AG04449 (cell line): ENCODE measurements at regions not wholly inside any gene's neighbourhood (a gene's known extent, or its start where the extent isn't known, plus 50 kb on each side); places are given as distances from the start of the nearest gene placed in this dataset.
"Not testable (repeated sequence)": the region's sequence is repeated elsewhere in the genome, so short reads cannot be mapped to it uniquely, and the experiment has no call there.

Experiments
- CTCF ChIA-PET: fragments of 350-600 bp; formaldehyde crosslinking; extraction: SDS; loops from one replicate; lab custom pipeline; 2021; ENCODE audit warnings: antibody characterized with exemption; lab: Yijun Ruan, JAX
- POLR2A ChIA-PET: fragments of 400-600, 350-600 bp; formaldehyde crosslinking; extraction: SDS; loops from one replicate; lab custom pipeline; 2020; ENCODE audit warnings: antibody characterized with exemption, inconsistent platforms; lab: Yijun Ruan, JAX
- DNase-seq: peaks from one replicate; pipeline ENCODE4 v3.0.0-alpha.2; 2010; ENCODE audit warnings: low read depth, low spot score
- H3K4me3 ChIP-seq: 2 replicates; pipeline ENCODE4 v1.5.1; 2011; ENCODE audit warnings: low read depth, mild to moderate bottlenecking, control low read depth, low read length
- TF ChIP-seq, protein P1 (sequence below): IDR thresholded peaks from one replicate; pipeline ENCODE4 v1.5.1; 2011; ENCODE audit warnings: mild to moderate bottlenecking, moderate library complexity, low read length, control low read depth, inconsistent platforms; ENCODE audit not compliant: insufficient read depth; ENCODE audit errors: missing control alignments

DNA sequence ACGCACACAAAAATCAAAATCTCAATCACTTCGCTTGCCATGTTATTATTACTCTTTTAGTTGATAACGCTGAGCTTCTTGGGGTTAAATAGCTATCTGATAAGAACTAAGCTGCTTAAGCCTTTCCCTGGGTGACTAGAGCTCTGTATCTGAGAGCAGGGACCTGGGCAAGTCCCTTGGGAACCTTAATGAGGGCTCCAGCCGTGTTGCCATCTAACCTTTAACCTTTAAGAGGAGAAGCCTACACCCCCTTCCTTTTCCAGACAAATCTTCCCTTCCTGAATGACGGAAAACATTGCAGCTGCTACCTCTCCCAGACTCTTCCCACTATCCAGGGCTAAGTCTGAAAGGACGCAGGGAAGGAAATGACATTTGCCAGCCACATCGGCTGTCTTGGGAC is 216.5 kb upstream of the RAI14 start:
- no peak for DNase-seq
- CTCF ChIA-PET: interaction anchor here (1.4 kb wide), 1 partner anchor 14 kb away, joined by 6 read pairs; no protein-coding TSS in a partner anchor
- TF ChIP-seq, protein P1, sequence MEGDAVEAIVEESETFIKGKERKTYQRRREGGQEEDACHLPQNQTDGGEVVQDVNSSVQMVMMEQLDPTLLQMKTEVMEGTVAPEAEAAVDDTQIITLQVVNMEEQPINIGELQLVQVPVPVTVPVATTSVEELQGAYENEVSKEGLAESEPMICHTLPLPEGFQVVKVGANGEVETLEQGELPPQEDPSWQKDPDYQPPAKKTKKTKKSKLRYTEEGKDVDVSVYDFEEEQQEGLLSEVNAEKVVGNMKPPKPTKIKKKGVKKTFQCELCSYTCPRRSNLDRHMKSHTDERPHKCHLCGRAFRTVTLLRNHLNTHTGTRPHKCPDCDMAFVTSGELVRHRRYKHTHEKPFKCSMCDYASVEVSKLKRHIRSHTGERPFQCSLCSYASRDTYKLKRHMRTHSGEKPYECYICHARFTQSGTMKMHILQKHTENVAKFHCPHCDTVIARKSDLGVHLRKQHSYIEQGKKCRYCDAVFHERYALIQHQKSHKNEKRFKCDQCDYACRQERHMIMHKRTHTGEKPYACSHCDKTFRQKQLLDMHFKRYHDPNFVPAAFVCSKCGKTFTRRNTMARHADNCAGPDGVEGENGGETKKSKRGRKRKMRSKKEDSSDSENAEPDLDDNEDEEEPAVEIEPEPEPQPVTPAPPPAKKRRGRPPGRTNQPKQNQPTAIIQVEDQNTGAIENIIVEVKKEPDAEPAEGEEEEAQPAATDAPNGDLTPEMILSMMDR: no peak
- POLR2A ChIA-PET: no interaction called here
- H3K4me3 ChIP-seq: no peak overlapping the region

DNA sequence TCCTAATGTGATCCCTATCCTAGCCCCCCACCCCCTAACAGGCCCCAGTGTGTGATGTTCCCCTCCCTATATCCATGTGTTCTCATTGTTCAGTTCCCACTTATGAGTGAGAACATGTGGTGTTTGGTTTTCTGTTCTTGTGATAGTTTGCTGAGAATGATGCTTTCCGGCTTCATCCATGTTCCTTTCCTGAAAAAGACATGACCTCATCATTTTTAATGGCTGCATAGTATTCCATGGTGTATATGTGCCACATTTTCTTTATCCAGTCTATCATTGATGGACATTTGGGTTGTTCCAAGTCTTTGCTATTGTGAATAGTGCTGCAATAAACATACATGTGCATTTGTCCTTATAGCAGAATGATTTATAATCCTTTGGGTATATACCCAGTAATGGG is 214.4 kb upstream of the RAI14 start:
- CTCF ChIA-PET: interaction anchor here (1.5 kb wide), 1 partner anchor 10 kb away, joined by 7 read pairs; no protein-coding TSS in a partner anchor
- DNase-seq, POLR2A ChIA-PET, H3K4me3 ChIP-seq: not testable (repeated sequence)

DNA sequence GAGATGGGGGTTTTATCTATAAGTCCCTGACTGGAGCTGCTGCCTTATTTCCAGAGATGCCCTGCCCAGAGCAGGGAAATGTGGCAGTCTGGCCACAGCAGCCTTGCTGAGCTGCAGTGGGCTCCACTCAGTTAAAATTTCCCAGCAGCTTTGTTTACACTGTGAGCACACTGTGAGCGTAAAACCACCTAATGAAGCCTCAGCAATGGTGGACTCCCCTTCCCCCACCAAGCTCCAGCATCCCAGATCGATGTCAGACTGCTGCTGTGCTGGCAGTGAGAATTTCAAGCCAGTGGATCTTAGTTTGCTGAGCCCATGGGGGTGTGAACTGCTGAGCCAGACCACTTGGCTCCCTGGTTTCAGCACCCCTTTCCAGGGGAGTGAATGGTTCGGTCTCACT is 208.7 kb upstream of the RAI14 start:
- ChIA-PET POLR2A (no interaction called here), CTCF (interaction anchor here (1.2 to 3.1 kb wide), 3 partner anchors 10 to 451 kb away, joined by 4 to 18 read pairs (median 4); no protein-coding TSS in a partner anchor)
- DNase-seq: no peak
- H3K4me3 ChIP-seq: no peak overlapping the region
- TF ChIP-seq, protein P1: no peak

DNA sequence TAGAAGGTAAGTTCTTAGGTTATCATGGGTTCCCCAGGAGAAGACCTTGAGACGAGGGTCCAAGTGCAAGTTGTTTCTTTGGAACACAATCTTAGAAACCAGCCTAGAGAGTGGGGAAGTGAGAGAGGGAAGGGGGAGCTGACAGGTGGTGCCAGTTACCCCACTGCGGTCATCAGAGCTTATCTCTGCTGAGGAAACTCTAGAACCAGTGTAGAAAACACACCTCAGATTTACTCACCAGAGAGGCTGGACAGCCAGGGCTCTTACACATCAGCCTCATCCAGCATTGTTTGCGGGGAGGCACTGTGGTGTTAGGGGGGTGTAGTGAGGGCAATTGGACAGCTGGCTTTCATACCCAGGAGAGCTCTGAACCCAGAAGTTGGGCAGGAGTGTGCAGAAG is 206.5 kb upstream of the RAI14 start:
- DNase-seq: no peak
- CTCF ChIA-PET: interaction anchor here (3.1 kb wide), 1 partner anchor 453 kb away, joined by 18 read pairs; no protein-coding TSS in a partner anchor

DNA sequence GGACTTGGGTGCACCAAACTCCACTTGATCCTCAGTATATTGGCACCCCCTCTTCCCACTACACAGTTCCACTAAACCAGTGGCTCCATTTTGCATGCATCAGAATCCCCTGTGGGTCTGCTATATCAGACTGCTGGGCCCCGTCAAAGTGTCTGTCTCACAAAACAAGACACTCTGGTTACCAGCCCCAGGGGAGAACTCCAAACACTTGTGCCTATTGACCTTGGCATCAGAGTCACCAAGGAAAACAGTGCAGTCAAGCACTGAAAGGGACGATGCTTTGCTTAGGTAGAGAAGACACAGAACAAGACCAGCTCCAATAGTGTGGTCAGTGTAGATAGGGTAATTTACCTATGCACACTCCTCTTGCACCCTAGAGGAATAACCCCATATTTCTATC is 205.8 kb upstream of the RAI14 start:
- TF ChIP-seq, protein P1: no peak
- DNase-seq: no peak
- ChIA-PET POLR2A (no interaction called here), CTCF (interaction anchor here (1.6 to 3.1 kb wide), 3 partner anchors 17 to 454 kb away, joined by 5 to 18 read pairs (median 6); no protein-coding TSS in a partner anchor)
- no peak overlapping the region for H3K4me3 ChIP-seq

More for the DNA sequence above, 206.5 kb upstream of the RAI14 start:
- TF ChIP-seq, protein P1: no peak
- H3K4me3 ChIP-seq: no peak overlapping the region
- POLR2A ChIA-PET: no interaction called here

DNA sequence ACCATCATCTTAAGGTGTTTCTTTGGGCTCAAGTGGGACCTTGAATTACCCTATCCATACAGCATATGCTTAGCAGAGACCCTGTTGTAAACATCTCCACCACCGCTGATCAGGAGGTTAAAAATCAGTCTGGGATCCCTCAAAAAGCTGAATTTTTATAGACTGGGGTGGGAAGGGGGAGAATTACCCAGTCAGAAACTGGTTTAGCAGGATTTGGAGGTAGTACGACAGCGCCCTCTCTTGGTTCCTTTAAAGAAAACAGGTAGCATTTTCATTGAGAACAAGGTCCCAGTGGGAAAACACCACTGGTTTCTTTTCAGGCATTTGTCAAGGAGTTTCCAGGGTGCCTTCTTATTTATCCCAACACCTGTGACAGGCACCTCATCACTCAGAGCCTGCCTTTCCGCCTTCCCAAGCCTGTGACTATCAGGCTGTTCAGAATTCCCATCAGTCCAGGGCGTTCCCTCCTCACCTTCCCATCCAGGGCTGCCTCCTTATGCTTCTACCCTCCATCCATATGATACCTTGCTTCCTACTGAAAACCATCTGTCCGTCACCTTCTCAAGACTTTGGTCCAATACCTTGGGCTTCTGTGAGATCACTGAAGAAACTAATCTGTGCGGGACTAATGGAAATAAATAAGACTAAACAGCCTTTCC is 203.8 kb upstream of the RAI14 start:
- TF ChIP-seq, protein P1: peak; percentile 53
- no peak for DNase-seq
- POLR2A ChIA-PET: no interaction called here
- H3K4me3 ChIP-seq: no peak overlapping the region
- CTCF ChIA-PET: interaction anchor here (0.8 to 3.4 kb wide), 15 partner anchors 8 to 506 kb away, joined by 3 to 51 read pairs (median 5); no protein-coding TSS in a partner anchor
